ENCODE measurements at regions not wholly inside any gene's neighbourhood (a gene's known extent, or its start where the extent isn't known, plus 50 kb on each side); places are given as distances from the start of the nearest gene placed in this dataset.

- Histone ChIP-seq H3K36me3 (no peaks in the 10 kb centered on the region), H3K4me3 (replicated peaks in 1 of 3) (no peak overlapping the region), H3K27me3 (no peaks in the 10 kb centered on the region), H3K9me3 (no peaks in the 10 kb centered on the region), H3K27ac (no peak overlapping the region), H3K4me1 (peaks cover 3 to 7% of the 10 kb centered on the region in 2 donors)
- no peak for TF ChIP-seq POLR2A (IDR thresholded peaks at IDR 0.05)
- TF ChIP-seq, protein P1, sequence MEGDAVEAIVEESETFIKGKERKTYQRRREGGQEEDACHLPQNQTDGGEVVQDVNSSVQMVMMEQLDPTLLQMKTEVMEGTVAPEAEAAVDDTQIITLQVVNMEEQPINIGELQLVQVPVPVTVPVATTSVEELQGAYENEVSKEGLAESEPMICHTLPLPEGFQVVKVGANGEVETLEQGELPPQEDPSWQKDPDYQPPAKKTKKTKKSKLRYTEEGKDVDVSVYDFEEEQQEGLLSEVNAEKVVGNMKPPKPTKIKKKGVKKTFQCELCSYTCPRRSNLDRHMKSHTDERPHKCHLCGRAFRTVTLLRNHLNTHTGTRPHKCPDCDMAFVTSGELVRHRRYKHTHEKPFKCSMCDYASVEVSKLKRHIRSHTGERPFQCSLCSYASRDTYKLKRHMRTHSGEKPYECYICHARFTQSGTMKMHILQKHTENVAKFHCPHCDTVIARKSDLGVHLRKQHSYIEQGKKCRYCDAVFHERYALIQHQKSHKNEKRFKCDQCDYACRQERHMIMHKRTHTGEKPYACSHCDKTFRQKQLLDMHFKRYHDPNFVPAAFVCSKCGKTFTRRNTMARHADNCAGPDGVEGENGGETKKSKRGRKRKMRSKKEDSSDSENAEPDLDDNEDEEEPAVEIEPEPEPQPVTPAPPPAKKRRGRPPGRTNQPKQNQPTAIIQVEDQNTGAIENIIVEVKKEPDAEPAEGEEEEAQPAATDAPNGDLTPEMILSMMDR (IDR thresholded peaks at IDR 0.05) = no peak
- no peak for DNase-seq
- WGBS, 2 donors = 93 to 97% methylated on average over 1 of the region's 1 CpG
- intact Hi-C loops (cut with DNase I) = no loop called here
Measured at GRCh38 chr2:221195829-221196228, 376.3 kb downstream of the EPHA4 start.

DNA sequence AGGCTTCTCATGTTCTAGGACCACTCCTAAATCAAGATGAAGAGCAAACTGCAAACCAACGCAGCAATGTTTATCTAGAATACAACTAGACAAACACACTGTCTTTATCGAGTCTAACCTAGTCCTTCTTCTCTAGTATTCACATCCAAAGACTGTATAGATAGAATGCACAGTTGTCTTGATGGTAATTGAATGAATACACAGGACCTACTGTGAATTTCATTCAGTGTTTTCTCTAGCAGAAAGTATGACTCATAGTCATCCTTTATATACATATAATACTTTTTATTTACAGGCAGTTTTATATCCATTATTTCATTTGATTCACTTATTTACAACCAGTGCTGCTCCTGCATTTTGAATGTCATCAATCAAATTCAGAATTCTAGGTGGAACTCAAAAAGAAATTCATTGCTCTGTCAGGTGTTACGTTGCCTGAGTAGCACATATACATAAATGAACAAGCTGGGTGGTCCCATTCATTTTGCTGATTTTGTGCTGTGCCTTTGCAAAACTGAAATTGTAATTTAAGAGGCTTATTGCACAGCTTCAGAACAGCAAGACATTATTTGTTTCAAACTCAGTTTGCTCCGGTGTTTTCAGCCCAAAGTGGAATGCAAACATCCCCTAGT, 374.8 kb downstream of the EPHA4 start:
- no peaks in the 10 kb centered on the region for H3K36me3 ChIP-seq
- no peak for DNase-seq
- TF ChIP-seq POLR2A (IDR thresholded peaks at IDR 0.05) = no peak
- TF ChIP-seq, protein P1 (IDR thresholded peaks at IDR 0.05) = no peak
- intact Hi-C loops (cut with DNase I) = no loop called here
- H3K4me3 ChIP-seq (replicated peaks in 1 of 3) = no peak overlapping the region
- H3K27me3 ChIP-seq = no peaks in the 10 kb centered on the region
- no peak overlapping the region for H3K27ac ChIP-seq
- 68 to 86% methylated on average over 4 of the region's 4 CpGs for WGBS, 2 donors
- H3K4me1 ChIP-seq = peaks cover 10 to 20% of the 10 kb centered on the region in 2 donors
- H3K9me3 ChIP-seq = no peaks in the 10 kb centered on the region

DNA sequence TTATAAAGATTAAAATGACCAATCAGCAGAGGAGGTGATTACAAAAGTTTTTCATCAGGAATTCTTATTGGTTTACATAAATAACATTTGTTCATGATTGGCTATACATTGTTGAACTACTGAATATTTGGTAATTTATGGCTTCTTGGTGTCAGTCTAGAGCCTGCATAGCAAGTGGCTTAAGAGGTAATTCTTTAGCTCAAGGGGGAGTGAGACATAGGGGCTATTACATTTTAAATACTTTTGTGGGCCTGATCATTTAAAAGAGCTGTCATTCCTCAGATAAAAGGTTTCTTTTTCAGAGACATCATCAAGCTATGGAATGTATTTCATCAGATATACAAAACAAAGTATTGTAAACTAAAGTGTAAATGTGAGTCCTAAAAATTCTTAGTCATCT, 373.8 kb downstream of the EPHA4 start:
- peaks cover 18 to 28% of the 10 kb centered on the region in 2 donors for H3K4me1 ChIP-seq
- no peaks in the 10 kb centered on the region for H3K9me3 ChIP-seq
- no peak overlapping the region for H3K27ac ChIP-seq
- H3K4me3 ChIP-seq (replicated peaks in 1 of 3) = no peak overlapping the region
- no peaks in the 10 kb centered on the region for H3K36me3 ChIP-seq
- intact Hi-C loops (cut with DNase I) = no loop called here
- no peak for TF ChIP-seq POLR2A (IDR thresholded peaks at IDR 0.05)
- TF ChIP-seq, protein P1 (IDR thresholded peaks at IDR 0.05) = no peak
- no peaks in the 10 kb centered on the region for H3K27me3 ChIP-seq
- no peak for DNase-seq

DNA sequence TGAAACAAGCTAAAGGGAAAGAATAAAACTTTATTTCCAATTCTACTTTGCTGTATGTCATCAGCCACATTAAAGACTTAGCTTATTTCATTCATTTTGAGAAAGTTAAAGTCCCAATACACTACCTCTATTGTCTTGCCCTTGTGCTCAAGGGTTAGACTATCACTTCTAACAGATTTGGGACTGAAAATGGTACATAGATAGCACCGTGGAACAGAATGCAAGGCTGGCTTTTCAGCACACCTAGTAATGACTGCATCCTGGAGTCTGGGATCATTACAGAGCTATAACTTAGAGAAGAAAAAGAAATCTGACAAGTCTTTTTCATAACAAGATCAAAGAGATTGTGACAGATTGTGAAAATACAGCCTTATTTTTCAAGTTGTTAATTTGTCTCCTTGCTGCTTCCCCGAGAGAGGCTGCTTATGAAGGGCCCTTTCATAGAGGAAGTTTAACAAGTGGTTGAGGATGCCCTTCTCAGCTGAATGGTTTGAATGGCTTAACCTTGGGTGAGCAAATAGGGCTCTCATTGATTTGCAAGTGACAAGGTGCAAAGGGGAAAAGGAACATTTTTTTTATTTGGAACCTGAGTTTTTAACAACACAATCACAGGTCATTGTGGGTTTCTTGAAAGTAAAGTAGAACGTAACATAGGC, 371.8 kb downstream of the EPHA4 start:
- intact Hi-C loops (cut with DNase I) = no loop called here
- no peaks in the 10 kb centered on the region for H3K27me3 ChIP-seq
- H3K4me1 ChIP-seq = peaks cover 28 to 37% of the 10 kb centered on the region in 2 donors
- peak in 1 of 2 donors; percentile 3 for DNase-seq
- H3K4me3 ChIP-seq (replicated peaks in 1 of 3) = no peak overlapping the region
- no peaks in the 10 kb centered on the region for H3K36me3 ChIP-seq
- H3K27ac ChIP-seq = no peak overlapping the region
- 62 to 66% methylated on average over 3 of the region's 3 CpGs for WGBS, 2 donors
- no peak for TF ChIP-seq POLR2A (IDR thresholded peaks at IDR 0.05)
- TF ChIP-seq, protein P1 (IDR thresholded peaks at IDR 0.05) = no peak
- H3K9me3 ChIP-seq = no peaks in the 10 kb centered on the region

DNA sequence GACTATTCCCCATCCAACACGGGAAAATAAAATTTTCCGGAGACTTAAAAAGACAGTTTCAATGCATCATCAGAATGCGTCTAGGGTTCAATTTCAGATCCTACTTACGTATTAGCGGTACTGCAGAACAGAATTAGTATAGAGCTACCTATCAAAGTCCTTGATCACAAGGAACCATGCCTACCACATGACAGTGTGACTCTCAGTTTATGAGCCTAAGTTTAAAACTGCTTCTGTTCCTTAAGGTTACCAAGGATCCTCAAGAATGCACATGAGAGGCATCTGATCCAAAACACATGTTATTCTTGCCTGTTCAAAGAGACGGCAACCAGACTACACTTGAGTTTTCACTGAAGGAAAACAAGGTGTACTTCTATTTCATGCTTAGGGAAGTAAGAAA, 369.7 kb downstream of the EPHA4 start:
- intact Hi-C loops (cut with DNase I) = no loop called here
- Histone ChIP-seq H3K9me3 (no peaks in the 10 kb centered on the region), H3K4me3 (replicated peaks in 1 of 3) (no peak overlapping the region), H3K36me3 (no peaks in the 10 kb centered on the region), H3K27me3 (no peaks in the 10 kb centered on the region), H3K27ac (peak overlapping the region; percentile 47 to 60 (median 51)), H3K4me1 (peaks cover 28 to 37% of the 10 kb centered on the region in 2 donors)
- TF ChIP-seq POLR2A (IDR thresholded peaks at IDR 0.05) = no peak
- TF ChIP-seq, protein P1 (IDR thresholded peaks at IDR 0.05) = no peak
- DNase-seq = peak; percentile 7 to 14
- WGBS, 2 donors = 50 to 58% methylated on average over 6 of the region's 6 CpGs

Data from thyroid gland (tissue), 4 donors.